DOHH2 (cell line): ENCODE measurements at regions not wholly inside any gene's neighbourhood (a gene's known extent, or its start where the extent isn't known, plus 50 kb on each side); places are given as distances from the start of the nearest gene placed in this dataset.

Source experiments
- H3F3A ChIP-seq: fragments of 200-600 bp; sonication (generic), shearing (Covaris generic); 2 replicates; pipeline ENCODE4 v1.6.0; 2016; ENCODE audit warnings: antibody characterized with exemption, mild to moderate bottlenecking; ENCODE audit not compliant: control insufficient read depth, insufficient read depth
- H3K27ac ChIP-seq: fragments of 200-600 bp; sonication (generic); 2 replicates; pipeline ENCODE4 v1.5.1; 2014; ENCODE audit warnings: low read depth, mild to moderate bottlenecking, low read length, moderate library complexity
- H3K27me3 ChIP-seq: fragments of 200-600 bp; sonication (generic); 2 replicates; pipeline ENCODE4 v1.6.1; 2014; ENCODE audit warnings: mild to moderate bottlenecking, low read length, mixed read lengths; ENCODE audit not compliant: control insufficient read depth
- H3K36me3 ChIP-seq: fragments of 200-600 bp; sonication (generic); 2 replicates; pipeline ENCODE4 v1.6.1; 2014; ENCODE audit warnings: mild to moderate bottlenecking, low read length, moderate library complexity, mixed read lengths; ENCODE audit not compliant: control insufficient read depth
- H3K4me1 ChIP-seq: fragments of 200-600 bp; sonication (generic); 2 replicates; pipeline ENCODE4 v1.6.1; 2014; ENCODE audit warnings: mild to moderate bottlenecking, low read length, mixed read lengths; ENCODE audit not compliant: control insufficient read depth
- H3K4me2 ChIP-seq: fragments of 200-600 bp; sonication (generic); 2 replicates; pipeline ENCODE4 v1.6.0; 2014; ENCODE audit warnings: mild to moderate bottlenecking, low read length, moderate library complexity
- H3K4me3 ChIP-seq: fragments of 200-600 bp; sonication (generic); 2 replicates; pipeline ENCODE4 v1.5.1; 2014; ENCODE audit warnings: mild to moderate bottlenecking, low read length, mixed read lengths
- H3K79me2 ChIP-seq: fragments of 200-600 bp; sonication (generic); 2 replicates; pipeline ENCODE4 v1.6.1; 2014; ENCODE audit warnings: mild to moderate bottlenecking, low read length, mixed read lengths; ENCODE audit not compliant: control insufficient read depth
- H3K9me2 ChIP-seq: fragments of 200-600 bp; sonication (generic); replicated peaks from 2 replicates; pipeline ENCODE4 v1.6.1; 2014; ENCODE audit warnings: mild to moderate bottlenecking, low read length, mixed read lengths; ENCODE audit not compliant: control insufficient read depth
- H3K9me3 ChIP-seq: fragments of 200-600 bp; sonication (generic); 2 replicates; pipeline ENCODE4 v1.6.1; 2014; ENCODE audit warnings: antibody characterized with exemption, low read length, mixed read lengths; ENCODE audit not compliant: control insufficient read depth, insufficient read depth
- H4K20me1 ChIP-seq: fragments of 200-600 bp; sonication (generic); 2 replicates; pipeline ENCODE4 v1.6.0; 2014; ENCODE audit warnings: low read depth, mild to moderate bottlenecking, antibody characterized with exemption, low read length, moderate library complexity; ENCODE audit not compliant: control insufficient read depth, insufficient read depth
- EZH2phosphoT487 ChIP-seq: fragments of 200-600 bp; sonication (generic); IDR thresholded peaks from 2 replicates; pipeline ENCODE4 v1.6.1; 2017; ENCODE audit warnings: borderline replicate concordance, mild to moderate bottlenecking, antibody characterized with exemption, low read length, moderate library complexity, mixed read lengths
- TF ChIP-seq, protein P1 (sequence below): fragments of 200-600 bp; sonication (generic); IDR thresholded peaks from one replicate; pipeline ENCODE4 v1.5.1; 2014; ENCODE audit warnings: antibody characterized with exemption, mild to moderate bottlenecking, low read depth, low read length; ENCODE audit not compliant: poor library complexity, severe bottlenecking

GRCh38 chr7:80313716-80314115 lies 179.1 kb downstream of the GNAI1 start:
- no peak overlapping the region for H3K4me2 ChIP-seq
- no peaks in the 10 kb centered on the region for H4K20me1 ChIP-seq
- no peak overlapping the region for H3K4me3 ChIP-seq
- no peaks in the 10 kb centered on the region for H3F3A ChIP-seq
- H3K9me3 ChIP-seq: no peaks in the 10 kb centered on the region
- H3K27ac ChIP-seq: no peak overlapping the region
- H3K79me2 ChIP-seq: no peaks in the 10 kb centered on the region
- no peaks in the 10 kb centered on the region for H3K9me2 ChIP-seq
- no peaks in the 10 kb centered on the region for H3K36me3 ChIP-seq
- no peaks in the 10 kb centered on the region for H3K27me3 ChIP-seq
- H3K4me1 ChIP-seq: no peaks in the 10 kb centered on the region
- TF ChIP-seq EZH2phosphoT487: no peak
- TF ChIP-seq, protein P1, sequence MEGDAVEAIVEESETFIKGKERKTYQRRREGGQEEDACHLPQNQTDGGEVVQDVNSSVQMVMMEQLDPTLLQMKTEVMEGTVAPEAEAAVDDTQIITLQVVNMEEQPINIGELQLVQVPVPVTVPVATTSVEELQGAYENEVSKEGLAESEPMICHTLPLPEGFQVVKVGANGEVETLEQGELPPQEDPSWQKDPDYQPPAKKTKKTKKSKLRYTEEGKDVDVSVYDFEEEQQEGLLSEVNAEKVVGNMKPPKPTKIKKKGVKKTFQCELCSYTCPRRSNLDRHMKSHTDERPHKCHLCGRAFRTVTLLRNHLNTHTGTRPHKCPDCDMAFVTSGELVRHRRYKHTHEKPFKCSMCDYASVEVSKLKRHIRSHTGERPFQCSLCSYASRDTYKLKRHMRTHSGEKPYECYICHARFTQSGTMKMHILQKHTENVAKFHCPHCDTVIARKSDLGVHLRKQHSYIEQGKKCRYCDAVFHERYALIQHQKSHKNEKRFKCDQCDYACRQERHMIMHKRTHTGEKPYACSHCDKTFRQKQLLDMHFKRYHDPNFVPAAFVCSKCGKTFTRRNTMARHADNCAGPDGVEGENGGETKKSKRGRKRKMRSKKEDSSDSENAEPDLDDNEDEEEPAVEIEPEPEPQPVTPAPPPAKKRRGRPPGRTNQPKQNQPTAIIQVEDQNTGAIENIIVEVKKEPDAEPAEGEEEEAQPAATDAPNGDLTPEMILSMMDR: no peak

- H3K4me1 ChIP-seq: no peaks in the 10 kb centered on the region
- H3K79me2 ChIP-seq: no peaks in the 10 kb centered on the region
- no peak overlapping the region for H3K4me2 ChIP-seq
- no peaks in the 10 kb centered on the region for H3K9me3 ChIP-seq
- H4K20me1 ChIP-seq: no peaks in the 10 kb centered on the region
- no peak for TF ChIP-seq EZH2phosphoT487
- TF ChIP-seq, protein P1: no peak
- H3K27me3 ChIP-seq: no peaks in the 10 kb centered on the region
- no peaks in the 10 kb centered on the region for H3F3A ChIP-seq
- H3K27ac ChIP-seq: no peak overlapping the region
- no peak overlapping the region for H3K4me3 ChIP-seq
- no peaks in the 10 kb centered on the region for H3K9me2 ChIP-seq
- no peaks in the 10 kb centered on the region for H3K36me3 ChIP-seq
Observed at GRCh38 chr7:80313067-80313626, 178.5 kb downstream of the GNAI1 start.

GRCh38 chr7:80312139-80312661 lies 177.6 kb downstream of the GNAI1 start:
- Histone ChIP-seq H3K27me3 (no peaks in the 10 kb centered on the region), H3K9me2 (no peaks in the 10 kb centered on the region), H4K20me1 (no peaks in the 10 kb centered on the region), H3K27ac (no peak overlapping the region), H3K36me3 (no peaks in the 10 kb centered on the region), H3K4me3 (no peak overlapping the region), H3K9me3 (no peaks in the 10 kb centered on the region), H3K4me1 (no peaks in the 10 kb centered on the region), H3K79me2 (no peaks in the 10 kb centered on the region), H3K4me2 (no peak overlapping the region), H3F3A (no peaks in the 10 kb centered on the region)
- no peak for TF ChIP-seq EZH2phosphoT487
- TF ChIP-seq, protein P1: no peak
